HG03280 (cell line): ENCODE measurements at regions not wholly inside any gene's neighbourhood (a gene's known extent, or its start where the extent isn't known, plus 50 kb on each side); places are given as distances from the start of the nearest gene placed in this dataset.

Source experiments
- ATAC-seq: cut with Tn5 transposase; IDR thresholded peaks from one replicate; pipeline ENCODE4 v1.9.1; 2021; ENCODE audit warnings: mild to moderate bottlenecking, moderate library complexity; ENCODE audit not compliant: unreplicated experiment

GRCh38 chr1:188237573-188238348 is 1409.0 kb downstream of the PLA2G4A start:
- no peak for ATAC-seq

- ATAC-seq = no peak
Observed at GRCh38 chr1:188240772-188241406, 1412.1 kb downstream of the PLA2G4A start.

GRCh38 chr1:188241629-188242028 is 1412.9 kb downstream of the PLA2G4A start:
- ATAC-seq = no peak

GRCh38 chr1:188243456-188243855 is 1414.7 kb downstream of the PLA2G4A start:
- no peak for ATAC-seq

DNA sequence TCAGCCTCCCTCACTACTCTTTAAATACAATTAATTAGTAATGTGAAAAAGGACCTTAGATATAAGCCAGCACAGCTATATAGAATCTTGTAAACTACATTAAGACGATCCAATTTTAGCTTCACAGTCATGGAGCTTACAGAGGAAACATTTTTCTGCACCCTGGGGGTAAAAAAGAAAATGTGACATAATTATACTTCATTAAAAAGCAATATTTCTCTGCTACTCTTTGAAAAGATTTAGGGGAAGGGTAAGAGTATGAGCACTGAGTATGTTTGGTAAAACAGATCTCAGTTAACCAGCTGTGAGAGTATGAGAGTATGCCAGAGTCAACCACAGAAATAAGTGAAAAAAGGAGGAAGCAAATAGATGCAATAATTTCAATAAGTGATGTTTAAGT is 1415.9 kb downstream of the PLA2G4A start:
- ATAC-seq = no peak

GRCh38 chr1:188247255-188247654 is 1418.5 kb downstream of the PLA2G4A start:
- ATAC-seq = no peak

DNA sequence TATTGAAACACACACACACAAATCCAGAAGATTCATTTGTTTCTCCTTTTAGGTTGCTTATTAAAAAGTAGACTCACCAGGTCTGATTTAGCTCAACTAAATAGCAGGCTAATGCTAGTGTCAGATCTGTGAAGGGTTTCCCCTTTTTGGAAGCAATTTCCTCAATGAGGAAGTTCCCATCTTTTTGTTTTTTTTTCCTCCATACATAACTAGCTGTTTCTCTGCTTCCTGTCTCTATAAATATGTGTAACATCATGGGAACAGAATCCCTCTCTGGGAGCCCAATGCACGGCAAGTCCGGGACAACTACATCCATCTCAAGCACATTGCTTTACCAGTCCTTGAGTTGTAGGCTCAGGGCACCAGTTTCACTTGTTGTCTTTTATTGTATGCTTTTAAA is 1421.1 kb downstream of the PLA2G4A start:
- no peak for ATAC-seq

DNA sequence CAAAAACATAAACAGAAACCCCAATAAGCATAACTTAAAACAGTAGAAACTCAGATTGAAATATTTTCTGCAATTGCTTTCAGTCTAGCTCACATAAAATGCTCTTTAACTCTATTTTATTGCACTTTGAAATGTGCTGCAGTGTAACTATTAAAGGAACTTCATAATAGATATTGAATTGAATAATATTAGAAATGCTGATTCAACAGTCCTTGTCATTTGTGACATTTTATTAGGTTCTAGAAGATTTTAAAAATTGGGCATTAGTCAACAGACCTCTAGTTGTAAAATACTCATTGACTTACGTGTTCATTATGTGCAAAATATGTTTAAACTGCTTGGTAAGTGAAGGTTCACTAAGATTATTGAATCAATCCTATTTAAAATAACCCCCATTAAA is 1422.3 kb downstream of the PLA2G4A start:
- no peak for ATAC-seq

- no peak for ATAC-seq
Observed at GRCh38 chr1:188261849-188262248, 1433.1 kb downstream of the PLA2G4A start.

DNA sequence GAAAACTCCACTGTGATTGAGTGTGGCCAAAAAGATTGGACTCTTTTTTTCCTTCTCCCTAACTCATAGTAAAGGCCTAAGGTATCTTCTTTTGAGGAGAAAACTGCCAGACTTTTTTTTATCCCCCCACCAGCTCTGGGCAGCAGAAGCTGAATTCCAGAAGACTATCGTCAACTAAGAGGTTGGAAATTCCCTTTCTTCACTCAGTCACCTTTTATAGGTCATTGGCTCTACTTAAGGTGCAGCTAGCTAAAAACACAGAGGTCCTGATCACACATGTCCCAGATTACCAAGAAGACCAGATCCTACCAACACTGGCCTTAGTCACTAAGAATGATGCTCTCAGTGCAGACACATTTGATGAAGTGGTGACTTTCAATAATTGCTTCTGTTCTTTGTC is 1441.2 kb downstream of the PLA2G4A start:
- ATAC-seq = no peak

DNA sequence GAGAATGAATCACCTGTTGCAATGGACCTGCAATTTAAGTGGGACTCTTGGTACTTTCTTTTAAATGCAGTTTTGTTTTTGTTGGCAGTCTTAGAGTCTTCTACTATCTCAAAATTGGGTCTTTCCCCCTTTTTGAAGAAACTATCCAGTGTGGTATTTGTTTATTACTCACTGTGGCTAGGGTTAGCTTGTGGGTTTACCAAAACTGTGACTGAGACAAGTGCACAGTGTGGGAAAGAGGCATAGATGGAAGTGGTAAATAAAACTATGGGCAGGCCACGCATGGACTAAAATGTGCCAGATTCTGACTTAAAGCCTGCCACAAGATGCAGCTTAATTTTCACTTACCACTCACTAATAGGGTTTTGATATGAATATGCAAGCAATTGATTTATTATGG is 1441.7 kb downstream of the PLA2G4A start:
- ATAC-seq = no peak

GRCh38 chr1:188277771-188278170 is 1449.0 kb downstream of the PLA2G4A start:
- ATAC-seq = no peak

DNA sequence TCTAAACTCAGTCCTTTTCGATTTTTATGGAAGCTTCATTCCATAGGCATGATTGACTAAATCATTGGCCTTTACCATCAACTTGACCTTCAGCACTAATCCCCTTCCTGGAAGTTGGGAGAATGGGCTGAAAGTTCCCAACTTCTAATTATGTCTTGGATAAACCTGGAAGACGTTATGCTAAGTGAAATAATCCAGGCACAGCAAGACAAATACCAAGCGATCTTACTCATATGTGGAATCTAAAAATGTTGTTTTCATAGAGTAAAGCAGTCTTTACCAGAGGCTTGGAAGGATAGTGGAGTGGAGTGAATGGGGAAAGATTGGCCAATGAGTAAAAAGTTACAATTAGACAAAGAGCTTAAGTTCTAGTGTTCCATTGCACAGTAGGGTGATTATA is 1453.2 kb downstream of the PLA2G4A start:
- ATAC-seq = no peak

DNA sequence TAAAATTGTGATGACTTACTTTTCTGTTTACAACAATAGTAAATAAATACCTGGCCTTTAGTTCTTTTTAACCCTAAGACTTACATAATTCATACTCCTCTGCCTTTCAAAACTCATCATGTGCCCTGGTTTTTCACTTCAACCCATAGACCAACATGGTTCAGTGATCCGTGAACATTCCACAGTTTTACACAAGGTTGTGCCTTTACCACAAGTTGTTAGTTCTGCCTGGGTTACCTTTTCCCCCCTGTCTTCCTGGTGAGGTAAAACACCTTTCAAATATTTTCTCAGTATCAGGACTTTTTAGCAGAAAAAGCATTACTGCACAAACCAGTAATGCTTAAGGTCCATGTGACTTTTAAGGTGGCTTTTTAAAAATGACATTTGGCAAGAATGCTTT is 1466.4 kb downstream of the PLA2G4A start:
- no peak for ATAC-seq

DNA sequence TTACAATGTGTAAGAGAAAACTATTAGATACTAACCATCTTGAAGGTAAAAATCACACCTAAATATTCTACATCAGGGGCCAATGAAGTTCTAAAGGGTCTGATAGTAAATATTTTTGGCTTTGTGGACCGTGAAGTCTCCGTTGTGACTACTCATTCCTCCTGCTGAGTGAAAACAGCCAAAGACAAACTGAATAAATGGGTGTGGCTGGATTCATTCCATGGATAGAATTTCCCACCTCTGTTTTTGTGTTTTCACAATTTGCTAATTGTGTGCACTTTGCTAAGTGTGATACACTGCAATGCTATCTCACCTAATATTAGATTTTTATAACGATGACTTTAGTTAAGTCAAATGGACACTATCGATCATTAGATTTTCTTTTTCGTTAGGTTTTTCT is 1474.0 kb downstream of the PLA2G4A start:
- ATAC-seq = no peak

DNA sequence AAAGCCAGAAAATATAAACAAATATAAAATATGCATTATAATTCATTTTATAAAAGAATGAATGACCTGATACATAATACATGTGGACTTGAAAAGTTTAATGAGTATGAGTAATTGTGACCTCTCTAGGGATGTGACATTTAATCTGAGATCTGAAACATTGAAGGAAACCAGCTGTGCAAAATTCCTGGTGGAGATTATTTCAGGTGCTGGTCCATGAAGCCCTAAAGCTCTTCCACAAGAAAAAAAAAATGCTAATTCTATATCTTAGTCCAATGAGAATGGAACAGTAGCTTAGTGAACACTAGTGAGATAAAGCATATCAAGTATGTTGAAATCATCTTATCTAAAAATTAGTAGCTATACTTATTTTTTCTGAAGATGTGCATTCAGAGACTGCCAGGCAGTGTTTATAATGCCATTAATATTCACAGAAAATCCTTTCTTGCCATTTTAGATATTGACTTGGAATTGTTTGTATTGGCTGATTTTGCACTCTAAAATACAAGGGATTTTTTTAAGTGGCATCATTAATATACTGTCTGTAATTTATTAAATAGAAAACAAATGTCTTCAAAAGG is 1485.9 kb downstream of the PLA2G4A start:
- ATAC-seq = no peak

GRCh38 chr1:188317894-188318293 is 1489.1 kb downstream of the PLA2G4A start:
- ATAC-seq = no peak

GRCh38 chr1:188325211-188325610 is 1496.5 kb downstream of the PLA2G4A start:
- ATAC-seq = no peak

- ATAC-seq = no peak
Observed at GRCh38 chr1:188343914-188344313, 1515.2 kb downstream of the PLA2G4A start.

- no peak for ATAC-seq
Observed at GRCh38 chr1:188350104-188350503, 1521.4 kb downstream of the PLA2G4A start.

GRCh38 chr1:188355082-188355481 is 1526.3 kb downstream of the PLA2G4A start:
- no peak for ATAC-seq

DNA sequence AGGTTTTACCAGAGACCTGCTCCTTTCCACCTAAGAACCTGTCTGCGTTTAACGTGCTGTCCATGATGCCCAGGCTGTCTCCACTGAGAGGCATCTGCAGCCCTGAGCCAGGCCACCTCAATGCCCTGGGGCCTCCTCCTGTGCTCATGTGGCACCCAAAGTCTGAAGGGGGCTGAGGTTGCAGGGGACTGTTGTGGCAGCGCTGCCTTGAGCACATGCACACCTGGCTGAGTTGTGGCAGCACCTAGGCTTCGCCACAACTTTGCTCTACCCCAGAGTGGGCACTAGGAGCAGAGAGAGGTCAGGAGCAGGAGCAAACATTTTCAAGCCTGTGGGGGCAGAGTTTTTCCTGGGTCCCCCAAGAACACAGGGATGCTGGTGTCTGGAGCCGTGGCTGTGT is 1527.1 kb downstream of the PLA2G4A start:
- no peak for ATAC-seq
